ENCODE measurements at regions not wholly inside any gene's neighbourhood (a gene's known extent, or its start where the extent isn't known, plus 50 kb on each side); places are given as distances from the start of the nearest gene placed in this dataset.

GRCh38 chr14:29222671-29223268 is 456.2 kb downstream of the FOXG1 start:
- no peak for DNase-seq

- DNase-seq: no peak
Measured at GRCh38 chr14:29223947-29224346, 457.4 kb downstream of the FOXG1 start.

- no peak for DNase-seq
Measured at GRCh38 chr14:29227631-29228030, 461.0 kb downstream of the FOXG1 start.

- no peak for DNase-seq
Measured at GRCh38 chr14:29232153-29232552, 465.6 kb downstream of the FOXG1 start.

GRCh38 chr14:29232711-29233110 is 466.1 kb downstream of the FOXG1 start:
- no peak for DNase-seq

- no peak for DNase-seq
Measured at GRCh38 chr14:29233188-29233587, 466.6 kb downstream of the FOXG1 start.

- no peak for DNase-seq
Measured at GRCh38 chr14:29235991-29236390, 469.4 kb downstream of the FOXG1 start.

GRCh38 chr14:29236401-29236800 is 469.8 kb downstream of the FOXG1 start:
- no peak for DNase-seq

- no peak for DNase-seq
Measured at GRCh38 chr14:29236848-29237247, 470.3 kb downstream of the FOXG1 start.

- no peak for DNase-seq
Measured at GRCh38 chr14:29240066-29240465, 473.5 kb downstream of the FOXG1 start.

GRCh38 chr14:29242755-29243754 is 476.5 kb downstream of the FOXG1 start:
- no peak for DNase-seq

GRCh38 chr14:29255692-29256091 is 489.1 kb downstream of the FOXG1 start:
- DNase-seq: no peak

- no peak for DNase-seq
Measured at GRCh38 chr14:29262979-29263378, 496.4 kb downstream of the FOXG1 start.

GRCh38 chr14:29264865-29265264 is 498.3 kb downstream of the FOXG1 start:
- DNase-seq: no peak

GRCh38 chr14:29265852-29266251 is 499.3 kb downstream of the FOXG1 start:
- DNase-seq: no peak

- no peak for DNase-seq
Measured at GRCh38 chr14:29271669-29272068, 505.1 kb downstream of the FOXG1 start.

- DNase-seq: no peak
Measured at GRCh38 chr14:29273513-29273912, 506.9 kb downstream of the FOXG1 start.

- DNase-seq: no peak
Measured at GRCh38 chr14:29274890-29275596, 508.5 kb downstream of the FOXG1 start.

GRCh38 chr14:29278301-29279263 is 512.0 kb downstream of the FOXG1 start:
- DNase-seq: no peak

- no peak for DNase-seq
Measured at GRCh38 chr14:29282169-29282568, 515.6 kb downstream of the FOXG1 start.

GRCh38 chr14:29290441-29290840 is 523.9 kb downstream of the FOXG1 start:
- DNase-seq: no peak

GRCh38 chr14:29299372-29299771 is 532.8 kb downstream of the FOXG1 start:
- no peak for DNase-seq

Data from stimulated activated CD8-positive, alpha-beta memory T cell treated with anti-CD3 and anti-CD28 coated beads, Interleukin-4, amount 100 ng/mL, for 48 hours (primary cell).